ENCODE measurements at regions not wholly inside any gene's neighbourhood (a gene's known extent, or its start where the extent isn't known, plus 50 kb on each side); places are given as distances from the start of the nearest gene placed in this dataset.
"Not testable (repeated sequence)": the region's sequence is repeated elsewhere in the genome, so short reads cannot be mapped to it uniquely, and the experiment has no call there.

DNA sequence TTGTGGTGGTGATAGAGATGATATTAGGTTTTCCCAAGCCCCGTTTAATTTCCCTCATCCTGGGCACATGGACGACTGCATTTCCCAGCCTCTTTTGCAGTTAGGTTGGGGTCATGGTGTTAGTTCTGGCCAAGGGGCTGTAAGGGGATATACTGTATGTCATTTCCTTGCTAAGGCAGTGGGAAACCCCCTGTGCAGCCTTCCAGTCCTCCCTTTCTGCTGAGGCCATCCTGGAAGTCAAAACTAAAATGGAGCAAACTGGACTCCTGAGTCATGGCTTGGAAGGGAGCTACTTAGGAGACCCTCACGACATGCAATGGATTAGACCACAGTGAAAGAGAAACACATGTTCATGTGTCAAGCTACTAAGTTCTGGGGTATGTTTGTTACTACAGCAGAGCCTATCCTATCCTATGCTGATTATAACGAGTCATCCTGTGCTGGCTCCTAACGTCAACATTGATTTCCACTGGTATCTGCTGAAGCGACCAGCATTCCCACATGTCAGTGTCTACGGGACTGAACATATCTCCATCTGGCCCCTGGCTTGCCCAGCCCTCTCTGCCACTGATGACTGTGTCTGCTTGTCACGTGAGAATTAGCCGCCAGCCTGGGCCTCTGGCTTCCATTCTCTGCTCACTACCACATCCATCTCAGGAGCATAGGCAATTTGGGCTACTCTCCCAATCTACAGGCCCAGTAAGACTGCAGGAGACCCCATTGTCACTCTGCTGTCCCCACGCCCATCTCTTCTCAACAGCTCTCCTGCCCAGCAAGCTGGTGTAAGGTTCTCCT is 85.6 kb upstream of the MEF2A start:
- ATAC-seq (no peak), DNase-seq (ENCODE audit: missing footprints) (no peak)
- intact Hi-C loops (cut with DNase I) = no loop called here

DNA sequence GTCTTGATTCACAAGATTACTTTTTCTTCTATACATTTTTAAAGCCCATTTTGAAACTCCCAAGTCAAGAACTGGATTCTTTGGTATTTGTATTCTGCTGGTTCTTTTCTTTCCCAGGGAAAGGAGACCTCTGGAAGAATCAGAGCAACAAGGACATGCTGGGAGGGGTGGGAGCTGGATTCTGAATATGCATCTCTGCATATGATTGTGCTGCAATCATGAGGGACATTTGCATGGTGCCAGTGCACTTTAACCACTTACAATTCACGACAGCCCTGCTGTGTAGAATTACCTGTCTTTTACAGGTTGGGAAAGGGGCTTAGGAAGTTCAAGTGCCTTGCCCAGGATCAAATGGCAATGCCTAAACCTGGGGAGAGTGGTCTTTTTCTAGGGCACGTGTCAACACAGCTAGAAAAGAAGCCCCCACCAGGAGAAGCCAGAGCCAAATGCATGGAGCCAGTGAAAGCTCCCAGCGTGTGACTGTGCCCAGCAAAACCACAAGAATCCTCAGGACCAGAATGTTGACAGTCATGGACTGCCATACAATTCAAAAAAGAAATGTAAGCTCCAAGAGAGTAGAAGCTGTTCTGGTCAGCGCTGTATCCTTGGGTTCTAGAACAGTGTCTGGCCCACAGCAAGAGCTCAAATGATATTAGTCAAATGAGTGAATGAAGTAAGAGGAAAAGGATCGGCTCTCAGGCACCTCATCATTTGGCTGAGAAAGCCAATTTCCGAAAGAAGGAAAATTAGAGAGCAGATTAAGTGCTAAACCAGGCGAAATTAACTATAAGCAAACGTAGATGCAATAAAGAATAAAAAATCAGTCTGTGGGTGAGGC is 84.5 kb upstream of the MEF2A start:
- intact Hi-C loops (cut with DNase I) = no loop called here
- no peak for DNase-seq (ENCODE audit: missing footprints)
- no peak for ATAC-seq

DNA sequence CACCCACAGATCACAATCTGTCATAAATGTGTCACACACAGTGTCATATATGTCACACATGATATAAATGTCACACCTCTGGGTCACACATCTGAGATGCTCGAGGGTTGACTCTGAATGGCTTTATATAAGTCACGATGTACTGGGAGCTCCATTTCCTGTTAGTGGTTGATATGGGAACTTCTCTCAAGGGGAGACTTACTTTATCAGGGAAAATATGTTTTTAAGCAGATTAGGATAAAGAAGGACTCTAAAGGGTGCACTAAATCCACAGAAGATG is 83.9 kb upstream of the MEF2A start:
- intact Hi-C loops (cut with DNase I) = no loop called here
- ATAC-seq = no peak

DNA sequence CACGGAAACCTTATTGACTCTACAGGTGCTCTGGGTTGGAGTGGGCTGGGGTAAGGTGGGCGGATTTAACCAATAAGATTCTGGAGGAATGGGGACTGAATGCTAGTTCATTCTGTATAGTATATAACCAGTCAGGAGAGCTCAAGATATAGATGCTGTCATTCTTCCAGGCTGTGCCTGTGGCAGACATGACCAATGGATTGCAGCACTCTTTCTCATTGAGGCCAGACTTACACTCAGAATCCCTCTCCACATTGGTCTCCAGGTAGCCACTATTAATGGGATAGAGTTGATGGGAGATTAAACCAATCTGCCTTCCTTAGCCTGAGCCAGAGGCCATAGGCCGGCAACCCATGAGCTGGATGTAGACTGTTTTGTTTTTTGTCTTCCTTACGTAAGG is 82.8 kb upstream of the MEF2A start:
- DNase-seq (ENCODE audit: missing footprints) (no peak), ATAC-seq (no peak)
- intact Hi-C loops (cut with DNase I) = no loop called here

More for the DNA sequence above, 83.9 kb upstream of the MEF2A start:
- DNase-seq (ENCODE audit: missing footprints) = no peak

DNA sequence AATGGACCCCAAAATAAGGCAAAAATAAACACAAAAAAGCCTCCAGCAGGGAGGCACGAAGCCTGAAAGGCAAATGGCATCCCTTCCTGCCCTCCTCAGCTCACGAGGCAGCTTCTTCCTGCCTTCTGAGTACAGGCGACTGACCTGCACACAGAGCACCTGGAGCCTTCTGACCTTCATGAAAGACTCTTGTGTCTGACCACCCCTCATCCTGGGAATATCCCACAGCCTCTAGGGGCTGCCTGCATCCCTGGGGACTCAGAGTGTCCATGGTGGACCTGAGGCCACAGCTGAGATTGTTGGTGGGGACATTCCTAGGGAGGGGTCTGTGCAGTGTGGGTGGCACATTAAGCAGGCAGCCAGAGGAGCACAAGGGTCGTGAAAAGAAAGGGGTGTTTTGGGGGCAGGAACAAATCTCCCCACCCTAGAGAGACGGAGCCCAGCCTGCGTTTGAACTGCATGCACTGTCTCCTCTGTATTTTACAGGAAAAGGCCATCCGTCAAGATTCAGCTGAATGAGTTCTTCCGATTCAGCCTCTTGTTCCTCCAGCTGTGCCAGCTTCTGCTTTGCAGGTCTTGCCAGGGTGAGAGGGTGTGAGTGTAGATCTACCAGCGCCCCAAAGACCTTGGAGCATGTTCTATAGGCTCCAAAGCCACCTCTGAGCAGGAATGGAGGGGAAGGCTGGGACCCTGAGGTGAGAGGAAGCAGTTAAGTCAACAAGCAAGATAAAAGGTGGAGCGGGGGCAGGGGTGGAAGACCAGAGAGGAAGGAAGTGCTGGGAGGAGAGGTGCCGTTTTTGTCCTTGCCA is 80.4 kb upstream of the MEF2A start:
- DNase-seq (ENCODE audit: missing footprints) (no peak), ATAC-seq (peak; percentile 32)
- intact Hi-C loops (cut with DNase I) = loop anchor here (5.0 kb wide), 1 partner anchor 33 kb away; no protein-coding TSS in a partner anchor

DNA sequence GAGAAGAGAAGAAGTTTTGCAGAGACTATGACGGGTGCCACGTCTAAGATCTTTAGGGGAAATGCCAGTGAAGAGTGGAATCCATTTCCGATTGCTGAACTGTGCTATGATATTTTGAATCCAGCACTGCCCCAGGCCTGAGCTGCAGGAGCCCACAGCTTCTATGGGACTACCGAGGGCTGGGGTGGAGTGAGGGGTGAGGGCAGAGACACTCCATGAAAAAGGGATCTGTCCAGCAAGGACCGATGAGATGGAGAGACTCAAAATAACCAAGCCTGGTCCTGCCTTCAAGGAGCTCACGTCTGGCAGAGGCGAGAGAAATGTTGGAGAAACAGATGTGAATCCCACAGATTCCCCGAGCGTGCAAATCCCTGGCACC is 79.8 kb upstream of the MEF2A start:
- DNase-seq (ENCODE audit: missing footprints) = no peak
- ATAC-seq = peak; percentile 30
- intact Hi-C loops (cut with DNase I) = loop anchor here (1.0 to 5.0 kb wide), 2 partner anchors 34 to 79 kb away; partner anchors contain the start of gene MEF2A

DNA sequence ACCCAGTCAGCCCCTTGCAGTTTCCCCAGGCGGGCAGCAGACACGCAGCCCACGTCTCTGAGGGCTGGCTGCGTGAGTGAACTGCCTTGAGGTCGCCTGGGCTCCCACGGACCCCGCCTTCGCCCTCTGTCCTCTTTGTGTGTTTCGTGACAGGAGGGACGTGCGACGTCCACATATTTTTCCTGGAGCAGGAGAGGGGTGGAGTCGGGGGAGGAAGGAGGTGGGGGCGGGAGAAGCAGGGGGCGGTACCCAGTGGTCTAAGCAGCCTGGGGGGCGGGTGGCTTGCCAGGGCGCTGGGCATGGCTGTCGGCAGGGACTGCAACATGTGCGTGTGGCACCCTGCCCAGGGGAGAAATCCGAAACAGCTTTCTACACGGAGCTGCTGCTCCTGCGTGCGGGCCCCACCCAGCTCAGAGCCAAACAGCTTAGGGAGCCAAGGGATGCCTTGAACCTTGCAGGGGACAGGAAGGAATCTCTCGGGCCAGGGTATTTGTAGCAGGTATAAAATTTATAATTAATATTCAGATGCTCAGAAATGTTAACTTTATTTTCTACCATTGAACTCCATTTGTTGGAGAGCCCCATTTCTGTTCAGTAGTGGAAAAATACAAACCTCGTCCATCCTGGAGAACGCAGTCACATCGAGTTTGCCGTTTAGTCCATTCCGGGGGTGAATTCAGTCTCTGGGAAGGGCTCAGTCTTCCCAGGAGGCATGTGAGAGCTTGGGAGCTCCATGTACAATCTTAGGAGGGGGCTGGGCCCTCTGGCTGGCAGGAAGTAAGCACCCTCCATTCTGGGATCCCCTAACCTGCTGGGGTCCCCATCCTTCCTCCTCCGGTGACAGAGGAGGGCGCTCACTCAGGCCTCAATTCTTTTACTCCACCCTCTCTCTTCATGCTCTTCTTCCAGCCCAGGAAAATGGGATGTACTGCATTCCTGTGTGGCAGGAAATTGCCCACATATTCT is 79.1 kb upstream of the MEF2A start:
- intact Hi-C loops (cut with DNase I) = loop anchor here (1.0 to 5.0 kb wide), 2 partner anchors 34 to 79 kb away; partner anchors contain the start of gene MEF2A
- peak; percentile 89 for ATAC-seq
- DNase-seq (ENCODE audit: missing footprints) = peak; percentile 90

DNA sequence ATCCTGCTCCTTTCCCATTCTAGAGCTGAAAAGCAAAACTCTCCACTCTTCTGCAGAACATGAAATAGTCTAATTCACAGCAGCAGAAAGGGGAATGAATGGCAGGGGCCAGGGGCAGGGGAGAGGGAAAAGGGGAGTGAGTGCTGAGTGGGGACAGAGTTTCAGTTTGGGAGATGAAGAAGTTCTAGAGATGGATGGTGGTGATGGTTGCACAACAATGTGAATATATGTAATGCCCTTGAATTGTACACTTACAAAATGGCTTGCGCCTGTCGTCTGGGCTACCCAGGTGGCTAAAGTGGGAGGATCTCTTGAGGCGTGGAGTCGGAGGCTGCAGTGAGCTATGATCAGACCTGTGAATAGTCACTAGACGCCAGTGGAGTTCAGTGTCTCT is 78.5 kb upstream of the MEF2A start:
- DNase-seq (ENCODE audit: missing footprints) (no peak), ATAC-seq (no peak)
- intact Hi-C loops (cut with DNase I) = loop anchor here (5.0 kb wide), 1 partner anchor 35 kb away; no protein-coding TSS in a partner anchor

DNA sequence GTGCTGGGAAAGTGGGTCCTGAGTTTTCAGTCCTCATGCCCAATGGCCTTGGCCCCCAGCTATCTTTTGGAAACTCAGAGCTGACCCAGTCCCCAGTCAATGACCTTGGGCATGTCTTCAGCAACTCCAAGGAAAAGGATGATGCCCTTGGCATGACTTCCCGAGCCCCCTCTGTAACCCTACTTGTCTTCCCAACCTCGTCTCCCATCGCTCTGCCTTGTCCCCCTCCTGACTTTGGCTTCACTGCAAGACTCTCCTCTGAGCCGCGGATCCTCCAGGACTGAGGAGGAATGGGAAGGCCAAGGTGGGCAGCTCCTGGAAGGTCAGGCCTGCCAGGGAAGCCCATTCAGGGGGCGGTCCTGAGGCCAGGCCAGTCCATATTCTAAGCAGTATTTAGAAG is 73.5 kb upstream of the MEF2A start:
- DNase-seq (ENCODE audit: missing footprints) (no peak), ATAC-seq (no peak)
- intact Hi-C loops (cut with DNase I) = no loop called here

DNA sequence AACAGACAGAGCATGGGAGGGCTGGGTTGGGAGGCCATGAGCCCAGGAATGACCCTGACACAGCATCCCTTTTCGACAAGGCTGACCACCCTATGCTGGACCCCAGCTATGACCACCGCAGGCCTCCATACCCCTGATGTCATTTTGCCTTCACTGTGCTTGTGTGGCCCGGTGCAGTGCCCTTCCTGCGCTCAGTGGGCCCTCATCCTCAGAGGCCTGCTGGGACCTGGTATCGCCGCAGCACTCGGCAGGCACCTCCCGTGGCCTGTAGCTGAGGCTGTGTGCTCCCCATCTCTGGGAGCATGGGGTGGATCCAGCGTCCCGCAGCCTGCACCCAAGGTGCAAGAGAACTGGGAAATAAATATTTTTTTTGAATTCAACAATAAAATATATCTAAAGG is 73.1 kb upstream of the MEF2A start:
- no peak for DNase-seq (ENCODE audit: missing footprints)
- no peak for ATAC-seq
- intact Hi-C loops (cut with DNase I) = no loop called here

DNA sequence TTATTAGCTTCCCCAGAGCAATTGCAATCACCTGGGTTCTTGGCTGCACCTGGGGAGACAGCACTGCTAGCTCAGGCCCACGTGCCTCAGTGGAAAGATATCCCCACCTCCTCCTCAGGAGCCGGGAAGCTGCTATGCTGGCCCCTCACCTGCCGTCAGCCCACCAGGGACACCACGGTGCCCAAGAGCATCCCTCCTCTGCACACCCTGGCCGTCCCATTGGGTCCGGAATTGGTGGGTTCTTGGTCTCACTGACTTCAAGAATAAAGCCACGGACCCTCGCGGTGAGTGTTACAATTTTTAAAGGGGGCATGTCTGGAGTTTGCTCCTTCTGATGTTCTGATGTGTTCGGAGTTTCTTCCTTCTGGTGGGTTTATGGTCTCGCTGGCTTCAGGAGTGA is 72.3 kb upstream of the MEF2A start:
- intact Hi-C loops (cut with DNase I) = no loop called here
- ATAC-seq (no peak), DNase-seq (ENCODE audit: missing footprints) (no peak)

DNA sequence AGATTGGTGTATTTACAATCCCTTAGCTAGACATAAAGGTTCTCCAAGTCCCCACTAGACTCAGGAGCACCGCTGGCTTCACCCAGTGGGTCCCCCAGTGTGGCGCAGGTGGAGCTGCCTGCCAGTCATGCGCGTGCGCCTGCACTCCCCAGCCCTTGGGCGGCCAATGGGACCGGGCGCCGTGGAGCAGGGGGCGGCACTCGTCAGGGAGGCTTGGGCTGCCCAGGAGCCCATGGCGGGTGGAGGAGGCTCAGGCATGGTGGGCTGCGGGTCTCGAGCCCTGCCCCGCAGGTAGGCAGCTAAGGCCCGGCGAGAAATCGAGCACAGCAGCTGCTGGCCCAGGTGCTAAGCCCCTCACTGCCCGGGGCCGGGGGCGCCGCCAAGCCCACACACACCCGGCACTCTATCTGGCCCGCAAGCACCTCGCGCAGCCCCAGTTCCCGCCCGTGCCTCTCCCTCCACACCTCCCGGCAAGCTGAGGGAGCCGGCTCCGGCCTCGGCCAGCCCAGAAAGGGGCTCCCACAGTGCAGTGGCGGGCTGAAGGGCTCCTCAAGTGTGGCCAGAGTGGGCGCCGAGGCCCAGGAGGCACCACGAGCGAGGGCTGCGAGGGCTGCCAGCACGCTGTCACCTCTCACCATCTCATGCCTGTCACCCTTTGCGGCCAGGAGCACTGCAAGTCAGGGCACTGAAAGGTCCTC is 71.1 kb upstream of the MEF2A start:
- intact Hi-C loops (cut with DNase I); ATAC-seq; DNase-seq (ENCODE audit: missing footprints): not testable (repeated sequence)

DNA sequence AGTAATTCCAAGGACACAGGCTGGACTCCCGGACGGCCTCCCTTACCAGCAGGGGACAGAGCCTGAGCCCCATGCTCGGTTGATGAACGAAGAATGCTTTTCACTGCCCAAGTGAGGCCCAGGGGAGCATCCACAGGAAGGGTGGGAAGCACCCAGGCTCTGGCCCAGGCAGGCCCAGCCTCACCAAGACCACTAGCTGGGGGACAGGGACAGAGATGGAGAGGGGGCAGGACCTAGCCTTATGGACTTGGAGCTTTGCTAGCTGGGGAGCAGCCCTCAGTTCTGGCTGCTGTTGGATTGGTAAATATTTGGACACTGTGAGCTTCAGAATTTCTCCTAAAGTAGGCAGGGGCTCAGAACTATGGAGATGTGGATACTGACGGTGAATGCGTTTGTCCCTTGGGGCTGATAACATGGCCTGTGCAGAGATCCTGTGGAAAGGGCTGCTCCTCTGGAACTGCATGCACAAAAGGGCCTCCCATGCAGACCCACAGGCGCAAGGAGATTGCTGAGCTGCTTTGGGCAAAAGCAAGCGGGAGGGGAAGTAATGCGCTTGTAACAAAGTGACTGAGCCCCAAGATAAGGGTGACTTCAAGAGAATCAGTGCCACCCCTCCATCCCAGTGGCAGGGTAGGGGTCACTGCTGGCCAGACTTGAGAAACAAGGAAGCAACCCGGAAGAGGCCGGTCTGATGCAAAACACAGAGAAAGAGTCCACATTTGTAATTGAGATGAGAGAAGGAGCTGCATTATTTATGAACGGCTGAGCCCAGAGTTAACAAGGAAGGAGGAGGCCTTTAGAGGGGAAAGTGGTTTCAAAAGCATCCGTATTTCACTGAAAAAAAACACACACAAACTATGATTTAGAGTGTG is 70.1 kb upstream of the MEF2A start:
- DNase-seq (ENCODE audit: missing footprints) = no peak
- no peak for ATAC-seq
- intact Hi-C loops (cut with DNase I) = no loop called here

DNA sequence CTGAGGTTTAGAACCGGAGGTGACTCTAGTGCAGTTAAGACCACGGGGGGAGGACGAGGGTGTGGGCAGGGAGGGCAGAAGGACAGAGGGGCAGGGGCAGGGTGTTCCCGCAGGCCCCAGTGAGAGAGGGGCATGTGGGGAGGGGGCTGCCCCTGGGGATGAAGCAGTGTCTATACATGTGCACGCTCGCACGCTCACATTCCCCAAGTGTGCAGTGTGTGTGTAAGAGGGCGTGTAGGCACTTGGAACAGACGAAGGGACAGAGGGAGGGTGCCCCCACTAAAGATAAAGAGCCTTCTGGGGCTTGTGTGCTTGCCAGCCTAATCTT is 69.5 kb upstream of the MEF2A start:
- intact Hi-C loops (cut with DNase I) = no loop called here
- DNase-seq (ENCODE audit: missing footprints) = no peak
- ATAC-seq = no peak

DNA sequence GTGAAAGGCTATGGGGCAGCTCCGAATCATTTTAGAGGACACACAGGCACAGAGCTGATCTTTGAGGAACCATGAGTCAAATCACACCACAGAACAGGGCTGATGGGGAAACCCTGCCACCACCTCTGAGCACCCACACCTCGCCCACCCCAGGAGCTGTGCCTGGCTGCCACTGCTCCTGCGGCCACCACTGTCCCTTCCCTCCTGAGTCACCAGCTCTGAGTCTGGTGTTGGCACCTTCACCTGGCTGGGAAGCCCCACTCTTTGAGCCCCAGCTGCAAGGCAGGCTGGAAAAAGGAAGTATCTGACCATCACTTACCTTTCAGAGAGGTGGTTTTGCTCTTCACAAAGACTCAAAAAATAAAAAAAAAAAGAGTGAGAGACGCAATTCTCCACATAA is 63.6 kb upstream of the MEF2A start:
- DNase-seq (ENCODE audit: missing footprints) (no peak), ATAC-seq (no peak)
- intact Hi-C loops (cut with DNase I) = no loop called here

DNA sequence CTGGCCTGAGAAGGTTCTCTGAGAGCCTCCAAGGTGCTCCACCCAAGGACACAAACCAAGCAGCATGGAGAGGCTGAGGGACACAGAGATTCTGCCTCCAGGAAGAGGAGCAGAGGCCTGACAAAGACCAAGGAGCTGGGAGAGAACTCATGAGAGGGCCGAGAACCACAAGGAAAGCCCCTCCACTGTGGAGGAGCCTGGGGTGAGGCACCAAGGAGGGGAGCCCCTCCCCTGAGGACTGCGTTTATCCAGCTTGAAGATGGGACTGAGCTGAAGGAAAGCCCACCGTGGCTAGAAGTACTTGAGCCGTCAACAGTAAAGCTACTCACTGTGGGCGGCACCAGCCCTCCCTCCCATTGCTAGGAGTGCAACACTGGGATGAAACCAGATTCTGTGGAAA is 63.1 kb upstream of the MEF2A start:
- DNase-seq (ENCODE audit: missing footprints) (no peak), ATAC-seq (no peak)
- intact Hi-C loops (cut with DNase I) = no loop called here

DNA sequence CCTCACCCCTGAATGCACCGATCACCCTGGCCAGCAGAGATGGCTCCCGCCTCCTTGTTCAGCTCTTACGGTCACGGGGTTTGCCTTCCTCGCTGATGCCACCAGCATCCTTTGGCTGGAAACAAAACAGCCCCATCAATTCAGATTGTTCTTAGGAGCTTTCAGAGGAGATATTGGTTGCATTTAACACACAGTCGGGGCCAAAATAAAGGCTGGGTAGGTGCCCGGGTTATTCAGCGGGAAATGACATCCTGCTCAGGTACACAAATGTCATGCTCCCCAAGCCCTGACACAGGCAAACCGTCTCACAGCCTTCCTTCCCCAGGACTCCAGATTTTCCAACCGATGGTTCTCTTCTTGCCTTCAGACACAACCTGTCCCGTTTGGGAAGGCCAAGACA is 62.4 kb upstream of the MEF2A start:
- intact Hi-C loops (cut with DNase I) = no loop called here
- ATAC-seq (no peak), DNase-seq (ENCODE audit: missing footprints) (no peak)
